Tibial artery (tissue), 4 donors: ENCODE measurements at regions not wholly inside any gene's neighbourhood (a gene's known extent, or its start where the extent isn't known, plus 50 kb on each side); places are given as distances from the start of the nearest gene placed in this dataset.

ENCODE experiments used
- DNase-seq, 2 donors: peaks; one replicate each; pipeline ENCODE4 v3.0.0-alpha.2; 2019
- H3K27ac ChIP-seq, 2 donors: fragments of 200-600 bp; sonication (generic) in 1 of 2; 1 replicate in 1 of 2; 2 replicates in 1 of 2; pipeline ENCODE4 v1.5.1; 2018 to 2019; ENCODE audit warnings: mild to moderate bottlenecking in 1 of 2
- H3K27me3 ChIP-seq, 2 donors: fragments of 200-600 bp; sonication (generic) in 1 of 2; one replicate each; pipeline versions ENCODE4 v1.5.1 to v1.6.0; 2016 to 2019
- H3K36me3 ChIP-seq, 3 donors: fragments of 200-600 bp; sonication (generic) in 2 of 3; one replicate each; pipeline ENCODE4 v1.5.1; 2016 to 2019; ENCODE audit warnings: mild to moderate bottlenecking in 2 of 3
- H3K4me1 ChIP-seq, 4 donors: fragments of 200-600 bp; sonication (generic) in 2 of 4; 1 replicate in 3 of 4; 2 replicates in 1 of 4; pipeline ENCODE4 v1.5.1; 2016 to 2019
- H3K4me3 ChIP-seq, 2 donors: fragments of 200-600 bp; sonication (generic) in 1 of 2; 1 replicate in 1 of 2; 2 replicates in 1 of 2; pipeline ENCODE4 v1.5.1; 2018 to 2019; ENCODE audit warnings: mild to moderate bottlenecking in 2 of 2
- H3K9me3 ChIP-seq, 3 donors: fragments of 200-600 bp; sonication (generic) in 1 of 3; one replicate each; pipeline ENCODE4 v1.5.1; 2016 to 2019
- intact Hi-C: fragments of 100-400 bp; cut with DNase I; formaldehyde crosslinking; loops from one replicate; pipeline ENCODE4 v1.15.0; 2023; ENCODE audit warnings: low total_unique reads
- TF ChIP-seq, protein P1 (sequence below), 2 experiments: fragments of 200-600 bp in 1 of 2; fragments of 450-650 bp in 1 of 2; IDR thresholded peaks; one replicate each; pipeline ENCODE4 v1.5.1; 2017 to 2019; ENCODE audit warnings: antibody characterized with exemption in 2 of 2, mild to moderate bottlenecking in 1 of 2, moderate library complexity in 1 of 2

DNA sequence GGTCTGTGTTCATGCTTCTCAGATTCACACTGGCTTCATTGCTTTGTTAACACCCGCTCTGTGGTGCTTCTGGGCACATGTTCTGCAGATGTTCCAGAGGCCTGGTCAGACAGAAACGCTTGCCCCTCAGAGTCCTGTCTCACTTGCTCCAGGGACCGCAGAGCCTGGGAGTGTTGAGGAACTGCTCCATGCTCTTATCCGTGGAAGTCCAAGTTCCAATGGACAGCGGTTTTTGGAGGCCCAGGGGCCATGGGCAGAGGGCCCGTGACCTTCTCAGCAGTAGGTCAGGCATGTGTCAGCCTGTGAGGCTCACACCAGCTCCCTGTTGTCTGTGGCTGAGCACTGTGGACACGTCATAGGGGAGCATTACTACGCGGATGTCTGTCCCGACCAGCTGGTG is 364.7 kb upstream of the IRX1 start:
- Histone ChIP-seq H3K4me3 (no peak overlapping the region), H3K27me3 (no peaks in the 10 kb centered on the region), H3K27ac (no peak overlapping the region), H3K36me3 (no peaks in the 10 kb centered on the region), H3K4me1 (no peaks in the 10 kb centered on the region), H3K9me3 (peaks cover 0 to 5% (median 0%) of the 10 kb centered on the region in 3 donors)
- no peak for DNase-seq
- intact Hi-C loops, result no loop called here
- TF ChIP-seq, protein P1, sequence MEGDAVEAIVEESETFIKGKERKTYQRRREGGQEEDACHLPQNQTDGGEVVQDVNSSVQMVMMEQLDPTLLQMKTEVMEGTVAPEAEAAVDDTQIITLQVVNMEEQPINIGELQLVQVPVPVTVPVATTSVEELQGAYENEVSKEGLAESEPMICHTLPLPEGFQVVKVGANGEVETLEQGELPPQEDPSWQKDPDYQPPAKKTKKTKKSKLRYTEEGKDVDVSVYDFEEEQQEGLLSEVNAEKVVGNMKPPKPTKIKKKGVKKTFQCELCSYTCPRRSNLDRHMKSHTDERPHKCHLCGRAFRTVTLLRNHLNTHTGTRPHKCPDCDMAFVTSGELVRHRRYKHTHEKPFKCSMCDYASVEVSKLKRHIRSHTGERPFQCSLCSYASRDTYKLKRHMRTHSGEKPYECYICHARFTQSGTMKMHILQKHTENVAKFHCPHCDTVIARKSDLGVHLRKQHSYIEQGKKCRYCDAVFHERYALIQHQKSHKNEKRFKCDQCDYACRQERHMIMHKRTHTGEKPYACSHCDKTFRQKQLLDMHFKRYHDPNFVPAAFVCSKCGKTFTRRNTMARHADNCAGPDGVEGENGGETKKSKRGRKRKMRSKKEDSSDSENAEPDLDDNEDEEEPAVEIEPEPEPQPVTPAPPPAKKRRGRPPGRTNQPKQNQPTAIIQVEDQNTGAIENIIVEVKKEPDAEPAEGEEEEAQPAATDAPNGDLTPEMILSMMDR (IDR thresholded peaks at IDR 0.05), result no peak

DNA sequence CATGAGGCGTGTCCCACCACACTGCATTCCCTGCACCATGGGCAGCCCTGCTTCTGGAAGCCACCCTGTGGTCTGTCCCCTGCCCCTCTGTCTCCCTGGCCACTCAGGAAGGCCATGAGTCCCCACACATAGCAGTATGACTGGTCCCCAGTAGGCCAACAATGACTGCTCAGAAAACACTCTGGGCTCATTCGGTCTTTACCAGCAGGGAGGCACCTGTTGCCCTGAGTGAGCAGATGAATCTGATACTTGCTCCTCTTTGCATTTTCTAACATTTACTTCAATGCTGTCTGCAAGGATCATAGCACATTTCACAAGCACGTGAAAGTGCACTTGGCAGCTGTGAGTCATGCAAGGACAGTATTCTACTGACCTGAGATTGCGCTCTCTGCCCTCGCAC is 365.4 kb upstream of the IRX1 start:
- H3K27me3 ChIP-seq, result no peaks in the 10 kb centered on the region
- H3K27ac ChIP-seq, result no peak overlapping the region
- intact Hi-C loops, result no loop called here
- TF ChIP-seq, protein P1 (IDR thresholded peaks at IDR 0.05), result no peak
- H3K36me3 ChIP-seq, result no peaks in the 10 kb centered on the region
- no peaks in the 10 kb centered on the region for H3K9me3 ChIP-seq
- no peak overlapping the region for H3K4me3 ChIP-seq
- DNase-seq, result no peak
- no peaks in the 10 kb centered on the region for H3K4me1 ChIP-seq

DNA sequence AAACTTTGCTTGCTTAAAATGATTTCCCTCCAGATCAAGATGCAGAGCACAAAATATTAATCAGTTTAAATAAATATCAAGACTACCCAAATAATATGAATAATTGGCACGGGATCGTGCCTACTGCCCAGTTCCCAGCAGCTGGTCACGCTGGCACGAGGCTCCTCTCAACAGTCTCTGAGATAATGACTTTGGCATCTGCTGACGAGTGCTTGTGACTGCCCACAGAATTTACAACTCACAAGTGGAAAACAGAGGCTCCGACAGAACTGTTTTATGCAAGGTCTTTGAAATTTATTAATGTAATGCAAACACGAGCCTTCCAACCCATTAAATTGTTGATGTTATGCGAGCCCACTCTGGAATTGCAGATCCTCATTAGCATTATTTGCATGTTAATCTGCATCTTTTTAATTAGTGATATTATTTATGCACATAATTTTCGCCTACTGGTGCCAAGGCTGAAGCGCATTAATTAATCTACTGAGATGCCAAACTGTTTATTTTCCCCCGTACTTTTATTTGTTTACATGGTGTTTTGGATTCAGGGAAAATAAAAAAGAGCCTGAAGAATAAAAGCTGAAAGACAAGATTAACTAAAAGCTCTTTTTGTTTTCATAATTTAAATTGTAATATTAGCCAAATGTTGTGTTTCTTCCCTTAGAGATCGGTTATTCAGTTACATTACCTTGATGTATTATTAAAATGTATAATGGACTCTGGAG is 369.3 kb upstream of the IRX1 start:
- H3K4me3 ChIP-seq, result no peak overlapping the region
- H3K27ac ChIP-seq, result no peak overlapping the region
- no peaks in the 10 kb centered on the region for H3K9me3 ChIP-seq
- no peaks in the 10 kb centered on the region for H3K36me3 ChIP-seq
- intact Hi-C loops, result no loop called here
- no peak for DNase-seq
- H3K27me3 ChIP-seq, result no peaks in the 10 kb centered on the region
- H3K4me1 ChIP-seq, result no peaks in the 10 kb centered on the region
- TF ChIP-seq, protein P1 (IDR thresholded peaks at IDR 0.05), result no peak

DNA sequence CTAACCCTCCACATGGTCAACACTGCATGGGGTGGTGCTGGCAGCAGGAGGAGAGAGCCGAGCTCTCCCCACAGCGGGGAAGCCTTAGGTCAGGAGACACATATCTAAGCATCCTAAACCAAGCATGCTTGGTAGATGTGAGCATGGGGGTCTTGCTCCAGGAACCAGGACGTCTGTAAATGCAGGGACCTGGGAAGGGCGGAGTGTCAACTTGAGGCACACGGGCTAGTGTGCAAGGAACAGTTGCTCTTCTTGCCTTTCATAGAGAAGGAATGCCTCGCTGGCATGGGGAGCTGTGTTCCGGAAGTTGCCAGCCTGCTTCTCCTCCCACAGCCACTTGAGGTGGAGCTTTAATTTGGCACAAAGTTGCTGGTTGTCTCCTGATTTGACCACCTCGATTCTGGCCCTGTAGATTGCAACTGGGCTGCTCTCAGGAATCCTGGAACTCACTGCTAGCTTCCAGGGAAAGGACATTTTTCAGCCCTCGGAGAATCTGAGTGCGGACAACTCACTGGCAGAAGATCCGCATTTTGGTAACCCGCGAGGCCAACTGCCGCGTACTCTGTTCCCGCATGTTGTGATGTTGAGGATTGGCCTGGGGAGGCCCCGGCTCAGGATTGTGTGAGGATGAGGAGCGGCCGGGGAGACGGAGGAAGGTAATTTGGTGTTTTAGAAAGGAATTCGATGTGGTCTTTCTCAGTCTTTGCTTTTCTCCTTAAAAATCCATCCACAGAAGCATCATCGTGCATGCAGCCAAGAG is 370.3 kb upstream of the IRX1 start:
- DNase-seq, result no peak
- intact Hi-C loops, result no loop called here

DNA sequence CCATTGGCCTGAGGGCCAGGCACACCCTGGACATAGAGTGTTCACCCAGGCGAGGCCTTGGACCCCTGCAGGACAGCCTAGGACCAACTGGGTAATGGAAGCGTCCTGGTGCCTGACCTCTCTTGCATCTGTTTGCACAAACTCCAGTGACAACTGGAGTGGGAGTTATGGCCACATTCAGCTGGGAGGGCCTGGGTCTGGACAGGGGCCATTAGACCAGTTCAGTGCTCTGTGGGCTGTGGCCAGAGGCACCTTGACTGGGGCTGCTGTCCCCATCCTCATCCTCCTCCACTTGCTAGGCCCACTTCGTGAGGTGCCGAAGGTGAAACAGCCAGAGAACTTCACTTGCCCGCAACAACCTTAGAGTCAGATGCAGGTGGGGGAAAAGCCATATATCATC is 372.7 kb upstream of the IRX1 start:
- Histone ChIP-seq H3K4me1 (no peaks in the 10 kb centered on the region), H3K27me3 (no peaks in the 10 kb centered on the region), H3K36me3 (no peaks in the 10 kb centered on the region), H3K27ac (no peak overlapping the region), H3K9me3 (peaks cover 0 to 6% (median 0%) of the 10 kb centered on the region in 3 donors), H3K4me3 (no peak overlapping the region)
- intact Hi-C loops, result no loop called here
- no peak for DNase-seq
- TF ChIP-seq, protein P1 (IDR thresholded peaks at IDR 0.05), result no peak

More for the DNA sequence above, 370.3 kb upstream of the IRX1 start:
- no peak overlapping the region for H3K27ac ChIP-seq
- no peaks in the 10 kb centered on the region for H3K4me1 ChIP-seq
- peaks cover 0 to 6% (median 0%) of the 10 kb centered on the region in 3 donors for H3K9me3 ChIP-seq
- H3K36me3 ChIP-seq, result no peaks in the 10 kb centered on the region
- no peaks in the 10 kb centered on the region for H3K27me3 ChIP-seq
- no peak overlapping the region for H3K4me3 ChIP-seq
- TF ChIP-seq, protein P1 (IDR thresholded peaks at IDR 0.05), result no peak
